Transverse colon (tissue), 4 donors: ENCODE measurements at regions not wholly inside any gene's neighbourhood (a gene's known extent, or its start where the extent isn't known, plus 50 kb on each side); places are given as distances from the start of the nearest gene placed in this dataset.

Experiments used
- DNase-seq: peaks from one replicate; pipeline ENCODE4 v3.0.0-alpha.2; 2019
- H3K27ac ChIP-seq, 4 donors: fragments of 200-600 bp; sonication (generic); 2 replicates each; pipeline ENCODE4 v1.5.1; 2016 to 2018; ENCODE audit warnings: inconsistent platforms in 4 of 4
- H3K27me3 ChIP-seq: fragments of 200-600 bp; sonication (generic); 2 replicates; pipeline ENCODE4 v1.5.1; 2017; ENCODE audit warnings: inconsistent platforms
- H3K36me3 ChIP-seq, 4 donors: fragments of 200-600 bp; sonication (generic); 2 replicates each; pipeline ENCODE4 v1.5.1; 2017 to 2019; ENCODE audit warnings: inconsistent platforms in 4 of 4
- H3K4me1 ChIP-seq, 4 donors: fragments of 200-600 bp; sonication (generic); 2 replicates each; pipeline ENCODE4 v1.5.1; 2017 to 2020; ENCODE audit warnings: inconsistent platforms in 4 of 4
- H3K4me3 ChIP-seq, 4 donors: fragments of 200-600 bp; sonication (generic); 1 replicate in 1 of 4; 2 replicates in 3 of 4; pipeline versions ENCODE4 v1.5.1 to v1.6.1; 2017 to 2019; ENCODE audit warnings: inconsistent platforms in 4 of 4
- H3K9me3 ChIP-seq, 2 donors: fragments of 200-600 bp; sonication (generic); 2 replicates each; pipeline ENCODE4 v1.5.1; 2017 to 2019; ENCODE audit warnings: inconsistent platforms in 2 of 2
- EP300 ChIP-seq: sonication (generic); formaldehyde crosslinking; IDR thresholded peaks from one replicate; pipeline ENCODE4 v1.6.1; 2017; ENCODE audit warnings: antibody characterized with exemption, low read depth
- POLR2A ChIP-seq: fragments of 450-650 bp; IDR thresholded peaks from one replicate; pipeline ENCODE4 v1.6.1; 2016; ENCODE audit warnings: antibody characterized with exemption, mild to moderate bottlenecking, moderate library complexity
- POLR2AphosphoS5 ChIP-seq, 3 donors: sonication (generic); formaldehyde crosslinking; IDR thresholded peaks; one replicate each; pipeline ENCODE4 v1.6.1; 2016; ENCODE audit warnings: antibody characterized with exemption in 3 of 3
- WGBS, 2 donors: methylation state at CpG; one replicate each; pipeline ENCODE4 v1.1.5; 2018; ENCODE audit warnings: low coverage in 1 of 2; 5-methylcytosine and 5-hydroxymethylcytosine counted together
- in situ Hi-C, 4 donors: fragments of 200-750 bp; cut with MboI; loops; one replicate each; pipeline versions ENCODE4 v1.15.0 to v1.15.1; 2017; ENCODE audit warnings: low sequenced_read_pairs in 3 of 4, low pct_ligation_motif_present in 1 of 4, low pct_unique_long_range_greater_than_20kb in 1 of 4
- intact Hi-C: fragments of 100-400 bp; cut with DNase I; formaldehyde crosslinking; loops from one replicate; pipeline ENCODE4 v1.15.1; 2023; ENCODE audit warnings: low total_unique reads
- TF ChIP-seq, protein P1 (sequence below), 5 experiments: fragments of 200-600 bp in 3 of 5; fragments of 450-650 bp in 2 of 5; sonication (generic) in 3 of 5; IDR thresholded peaks; 1 replicate in 2 of 5; 2 replicates in 3 of 5; pipeline ENCODE4 v1.5.1; 2016 to 2017; ENCODE audit warnings: antibody characterized with exemption in 5 of 5, inconsistent platforms in 3 of 5, mild to moderate bottlenecking in 2 of 5, moderate library complexity in 1 of 5

DNA sequence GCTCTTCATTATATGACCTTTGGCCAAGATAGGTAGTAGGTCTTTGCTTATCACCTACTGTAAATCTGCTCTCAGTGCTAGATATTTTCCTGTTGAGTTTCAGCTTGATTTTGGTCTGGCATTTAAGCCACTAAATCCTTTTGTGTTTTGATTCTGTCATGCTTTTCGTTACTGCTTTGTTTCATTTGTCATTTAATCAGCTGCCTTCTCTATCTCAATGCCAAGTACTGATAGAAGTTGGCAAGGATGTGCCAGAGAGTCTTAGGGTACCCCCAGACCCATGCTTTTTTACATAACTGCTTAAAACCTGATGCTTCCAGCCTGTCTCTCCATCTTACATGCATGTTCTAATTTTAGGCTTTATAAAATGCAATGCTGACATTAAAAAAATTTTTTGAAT lies 300.1 kb upstream of the SASH1 start:
- 40 to 68% methylated on average over 1 of the region's 1 CpG for WGBS, 2 donors
- H3K4me1 ChIP-seq: no peaks in the 10 kb centered on the region
- TF ChIP-seq POLR2A (no peak), EP300 (no peak), POLR2AphosphoS5 (IDR thresholded peaks at IDR 0.05) (no peak)
- TF ChIP-seq, protein P1, sequence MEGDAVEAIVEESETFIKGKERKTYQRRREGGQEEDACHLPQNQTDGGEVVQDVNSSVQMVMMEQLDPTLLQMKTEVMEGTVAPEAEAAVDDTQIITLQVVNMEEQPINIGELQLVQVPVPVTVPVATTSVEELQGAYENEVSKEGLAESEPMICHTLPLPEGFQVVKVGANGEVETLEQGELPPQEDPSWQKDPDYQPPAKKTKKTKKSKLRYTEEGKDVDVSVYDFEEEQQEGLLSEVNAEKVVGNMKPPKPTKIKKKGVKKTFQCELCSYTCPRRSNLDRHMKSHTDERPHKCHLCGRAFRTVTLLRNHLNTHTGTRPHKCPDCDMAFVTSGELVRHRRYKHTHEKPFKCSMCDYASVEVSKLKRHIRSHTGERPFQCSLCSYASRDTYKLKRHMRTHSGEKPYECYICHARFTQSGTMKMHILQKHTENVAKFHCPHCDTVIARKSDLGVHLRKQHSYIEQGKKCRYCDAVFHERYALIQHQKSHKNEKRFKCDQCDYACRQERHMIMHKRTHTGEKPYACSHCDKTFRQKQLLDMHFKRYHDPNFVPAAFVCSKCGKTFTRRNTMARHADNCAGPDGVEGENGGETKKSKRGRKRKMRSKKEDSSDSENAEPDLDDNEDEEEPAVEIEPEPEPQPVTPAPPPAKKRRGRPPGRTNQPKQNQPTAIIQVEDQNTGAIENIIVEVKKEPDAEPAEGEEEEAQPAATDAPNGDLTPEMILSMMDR (IDR thresholded peaks at IDR 0.05): no peak
- H3K9me3 ChIP-seq: peaks cover 4 to 5% of the 10 kb centered on the region in 2 donors
- H3K27ac ChIP-seq: no peak overlapping the region
- intact Hi-C loops (no loop called here), in situ Hi-C loops (no loop called here)
- no peaks in the 10 kb centered on the region for H3K27me3 ChIP-seq
- H3K4me3 ChIP-seq: no peak overlapping the region
- H3K36me3 ChIP-seq: no peaks in the 10 kb centered on the region
- no peak for DNase-seq

DNA sequence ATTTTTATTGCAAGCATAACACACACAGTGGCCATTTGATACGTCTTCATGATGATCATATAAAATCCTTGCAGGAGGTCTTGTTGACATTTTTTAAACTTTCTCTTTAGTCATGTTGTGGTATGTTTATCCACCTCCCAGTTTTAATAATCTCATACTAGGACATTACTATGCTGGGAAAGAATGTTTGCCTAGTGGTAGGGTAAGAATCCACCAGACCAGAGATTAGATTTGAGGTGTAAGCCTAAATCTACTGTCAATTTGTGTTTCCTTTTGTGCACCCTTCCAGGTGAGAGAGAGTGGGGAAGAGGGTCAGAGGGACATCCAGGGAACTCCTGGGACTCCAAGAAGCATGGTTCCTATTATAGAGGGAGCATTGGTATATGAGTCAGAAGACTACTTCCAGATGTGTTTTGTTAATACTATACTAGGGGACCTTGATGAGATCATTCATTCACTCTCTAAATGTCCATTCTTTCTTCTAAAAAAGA lies 298.3 kb upstream of the SASH1 start:
- no peak overlapping the region for H3K4me3 ChIP-seq
- no peak for DNase-seq
- TF ChIP-seq, protein P1 (IDR thresholded peaks at IDR 0.05): no peak
- TF ChIP-seq POLR2AphosphoS5 (IDR thresholded peaks at IDR 0.05) (no peak), EP300 (no peak), POLR2A (no peak)
- in situ Hi-C loops (no loop called here), intact Hi-C loops (no loop called here)
- no peaks in the 10 kb centered on the region for H3K36me3 ChIP-seq
- H3K4me1 ChIP-seq: no peaks in the 10 kb centered on the region
- H3K27me3 ChIP-seq: no peaks in the 10 kb centered on the region
- no peak overlapping the region for H3K27ac ChIP-seq
- WGBS, 2 donors: 31 to 57% methylated on average over 1 of the region's 1 CpG
- peaks cover 5 to 6% of the 10 kb centered on the region in 2 donors for H3K9me3 ChIP-seq

DNA sequence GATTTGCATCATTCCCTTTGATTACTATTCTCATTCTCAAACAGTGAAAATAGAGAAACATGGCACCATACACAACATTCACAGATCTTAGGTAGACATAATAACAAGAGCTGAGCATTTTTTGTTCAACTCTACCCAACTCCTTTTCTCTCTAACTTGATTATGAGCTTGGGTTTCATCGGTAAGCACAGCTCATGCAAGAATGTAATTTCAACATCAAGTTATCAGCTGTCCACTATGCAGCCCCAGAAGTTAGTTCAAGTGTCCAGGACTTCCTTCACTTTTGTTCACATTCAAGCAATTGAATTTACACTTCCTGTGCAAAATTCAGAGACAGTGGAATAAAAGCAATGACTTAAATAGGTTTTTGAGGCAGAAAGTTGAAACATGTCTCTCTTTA lies 297.7 kb upstream of the SASH1 start:
- in situ Hi-C loops: no loop called here

GRCh38 chr6:148053209-148053608 lies 289.4 kb upstream of the SASH1 start:
- DNase-seq: no peak
- no peaks in the 10 kb centered on the region for H3K4me1 ChIP-seq
- 38 to 64% methylated on average over 5 of the region's 5 CpGs for WGBS, 2 donors

More for the DNA sequence above, 297.7 kb upstream of the SASH1 start:
- no peaks in the 10 kb centered on the region for H3K27me3 ChIP-seq
- H3K9me3 ChIP-seq: peaks cover 5 to 6% of the 10 kb centered on the region in 2 donors
- 60 to 73% methylated on average over 1 of the region's 1 CpG for WGBS, 2 donors
- no peak overlapping the region for H3K4me3 ChIP-seq
- no peaks in the 10 kb centered on the region for H3K36me3 ChIP-seq
- TF ChIP-seq, protein P1 (IDR thresholded peaks at IDR 0.05): no peak
- TF ChIP-seq POLR2A: no peak
- TF ChIP-seq POLR2AphosphoS5 (IDR thresholded peaks at IDR 0.05): no peak
- no peak for TF ChIP-seq EP300
- DNase-seq: no peak
- no peaks in the 10 kb centered on the region for H3K4me1 ChIP-seq
- H3K27ac ChIP-seq: no peak overlapping the region
- intact Hi-C loops: no loop called here

GRCh38 chr6:148053796-148054195 lies 288.8 kb upstream of the SASH1 start:
- no peak overlapping the region for H3K4me3 ChIP-seq
- in situ Hi-C loops: no loop called here
- no peaks in the 10 kb centered on the region for H3K27me3 ChIP-seq

More at GRCh38 chr6:148053209-148053608, 289.4 kb upstream of the SASH1 start:
- no peaks in the 10 kb centered on the region for H3K27me3 ChIP-seq
- H3K27ac ChIP-seq: no peak overlapping the region
- H3K4me3 ChIP-seq: no peak overlapping the region
- H3K9me3 ChIP-seq: no peaks in the 10 kb centered on the region
- intact Hi-C loops (no loop called here), in situ Hi-C loops (no loop called here)
- no peak for TF ChIP-seq POLR2A
- H3K36me3 ChIP-seq: no peaks in the 10 kb centered on the region

More at GRCh38 chr6:148053796-148054195, 288.8 kb upstream of the SASH1 start:
- no peaks in the 10 kb centered on the region for H3K4me1 ChIP-seq
- no peaks in the 10 kb centered on the region for H3K36me3 ChIP-seq
- H3K9me3 ChIP-seq: no peaks in the 10 kb centered on the region
- no peak overlapping the region for H3K27ac ChIP-seq
- intact Hi-C loops: no loop called here
- no peak for TF ChIP-seq POLR2A
- TF ChIP-seq, protein P1 (IDR thresholded peaks at IDR 0.05): no peak
- no peak for TF ChIP-seq EP300
- no peak for TF ChIP-seq POLR2AphosphoS5 (IDR thresholded peaks at IDR 0.05)
- no peak for DNase-seq
